ENCODE measurements at regions not wholly inside any gene's neighbourhood (a gene's known extent, or its start where the extent isn't known, plus 50 kb on each side); places are given as distances from the start of the nearest gene placed in this dataset.

DNA sequence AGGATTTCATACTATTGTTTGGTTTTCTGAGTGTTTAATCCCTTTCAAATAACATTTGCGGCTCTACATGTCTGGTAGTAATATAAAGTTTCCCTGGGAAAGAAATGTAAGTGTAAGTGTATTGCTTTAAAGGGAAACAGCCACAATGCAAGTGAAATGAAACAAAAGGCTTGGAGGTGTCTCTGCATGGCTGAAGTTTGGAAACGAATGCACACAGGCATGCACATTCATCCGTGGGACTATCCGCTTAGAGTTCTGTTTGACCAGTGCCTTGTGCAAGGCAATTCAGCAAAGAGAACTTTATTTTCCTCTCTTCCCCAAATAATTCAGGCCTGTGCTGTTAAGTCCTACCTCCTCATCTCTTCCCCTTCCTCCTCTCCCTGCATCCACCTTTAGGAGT, 56.1 kb upstream of the MRTFB start:
- Histone ChIP-seq H3K9me1 (replicated peaks; ENCODE audit: control insufficient read depth, extremely low read depth, insufficient read depth, low read length) (no peaks in the 10 kb centered on the region), H3K4me3 (replicated peaks in 1 of 3; ENCODE audit: insufficient read depth in 1 of 3, low read depth in 1 of 3, low read length in 3 of 3) (no peak overlapping the region), H3K27me3 (ENCODE audit: control insufficient read depth in 2 of 2, insufficient read depth in 2 of 2, low read length in 2 of 2) (peaks cover 0 to 2% of the 10 kb centered on the region in 2 experiments), H3K4me2 (ENCODE audit: insufficient read depth, low read length) (no peak overlapping the region), H4K20me1 (replicated peaks; ENCODE audit: control insufficient read depth, extremely low read depth, insufficient read depth, low read length) (no peaks in the 10 kb centered on the region), H3K9me3 (replicated peaks; ENCODE audit: control insufficient read depth, insufficient read depth, low read length) (no peaks in the 10 kb centered on the region), H3K9ac (replicated peaks; ENCODE audit: extremely low read depth, insufficient read depth, low read length) (no peak overlapping the region), H3K27ac (ENCODE audit: insufficient read depth, low read depth, low read length) (no peak overlapping the region), H3K4me1 (ENCODE audit: control insufficient read depth, extremely low read depth, insufficient read depth, low read length) (peaks cover 19% of the 10 kb centered on the region), H2AFZ (ENCODE audit: low read depth, low read length) (no peak overlapping the region), H3K79me2 (ENCODE audit: control insufficient read depth, insufficient read depth, low read length) (no peaks in the 10 kb centered on the region), H3K36me3 (ENCODE audit: control insufficient read depth in 2 of 2, extremely low read depth in 1 of 2, insufficient read depth in 2 of 2, low read length in 2 of 2) (no peaks in the 10 kb centered on the region)
- dilution Hi-C loops (cut with MboI; ENCODE audit: extremely low pct_ligation_motif_present, low sequenced_read_pairs) (no loop called here), intact Hi-C loops (cut with micrococcal nuclease) (no loop called here)
- BruUV-seq (replicated peaks) = no TSS peak
- POLR2A ChIA-PET = no interaction called here
- CTCF ChIA-PET = interaction anchor here (1.1 to 1.9 kb wide), 3 partner anchors 9 to 91 kb away, joined by 3 to 6 read pairs (median 4); no protein-coding TSS in a partner anchor
- DNase-seq (ENCODE audit: low read depth, low spot score) (no peak), FAIRE-seq (no peak)
- TF ChIP-seq MYC (IDR thresholded peaks at IDR 0.05; ENCODE audit: low read depth, low read length) = no peak
- no peak for TF ChIP-seq FOS (IDR thresholded peaks at IDR 0.05; ENCODE audit: borderline replicate concordance, insufficient read depth, low read length)
- TF ChIP-seq POLR2AphosphoS5 (IDR thresholded peaks at IDR 0.05; ENCODE audit: insufficient read depth, low read depth, low read length) = no peak
- no peak for TF ChIP-seq JUN (IDR thresholded peaks at IDR 0.05; ENCODE audit: borderline replicate concordance, insufficient read depth, insufficient read length, low read depth)
- TF ChIP-seq EZH2 (IDR thresholded peaks at IDR 0.05; ENCODE audit: borderline replicate concordance, low read depth, low read length, severe bottlenecking) = no peak
- TF ChIP-seq GATA2 (IDR thresholded peaks at IDR 0.05; ENCODE audit: insufficient read depth, insufficient read length, low read depth, low read length) = no peak
- TF ChIP-seq, protein P1, sequence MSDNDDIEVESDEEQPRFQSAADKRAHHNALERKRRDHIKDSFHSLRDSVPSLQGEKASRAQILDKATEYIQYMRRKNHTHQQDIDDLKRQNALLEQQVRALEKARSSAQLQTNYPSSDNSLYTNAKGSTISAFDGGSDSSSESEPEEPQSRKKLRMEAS (IDR thresholded peaks at IDR 0.05; ENCODE audit: insufficient read depth, insufficient read length) = no peak
- TF ChIP-seq, protein P2, sequence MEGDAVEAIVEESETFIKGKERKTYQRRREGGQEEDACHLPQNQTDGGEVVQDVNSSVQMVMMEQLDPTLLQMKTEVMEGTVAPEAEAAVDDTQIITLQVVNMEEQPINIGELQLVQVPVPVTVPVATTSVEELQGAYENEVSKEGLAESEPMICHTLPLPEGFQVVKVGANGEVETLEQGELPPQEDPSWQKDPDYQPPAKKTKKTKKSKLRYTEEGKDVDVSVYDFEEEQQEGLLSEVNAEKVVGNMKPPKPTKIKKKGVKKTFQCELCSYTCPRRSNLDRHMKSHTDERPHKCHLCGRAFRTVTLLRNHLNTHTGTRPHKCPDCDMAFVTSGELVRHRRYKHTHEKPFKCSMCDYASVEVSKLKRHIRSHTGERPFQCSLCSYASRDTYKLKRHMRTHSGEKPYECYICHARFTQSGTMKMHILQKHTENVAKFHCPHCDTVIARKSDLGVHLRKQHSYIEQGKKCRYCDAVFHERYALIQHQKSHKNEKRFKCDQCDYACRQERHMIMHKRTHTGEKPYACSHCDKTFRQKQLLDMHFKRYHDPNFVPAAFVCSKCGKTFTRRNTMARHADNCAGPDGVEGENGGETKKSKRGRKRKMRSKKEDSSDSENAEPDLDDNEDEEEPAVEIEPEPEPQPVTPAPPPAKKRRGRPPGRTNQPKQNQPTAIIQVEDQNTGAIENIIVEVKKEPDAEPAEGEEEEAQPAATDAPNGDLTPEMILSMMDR (IDR thresholded peaks at IDR 0.05; ENCODE audit: extremely low read depth in 1 of 2, insufficient read depth in 1 of 2, low read depth in 1 of 2, low read length in 2 of 2) = no peak
- no peak for TF ChIP-seq POLR2A (IDR thresholded peaks at IDR 0.05; ENCODE audit: low read depth, low read length)
